Esophagus squamous epithelium (tissue), 5 donors: ENCODE measurements at regions not wholly inside any gene's neighbourhood (a gene's known extent, or its start where the extent isn't known, plus 50 kb on each side); places are given as distances from the start of the nearest gene placed in this dataset.

Source experiments
- DNase-seq: peaks from one replicate; lab custom pipeline; 2025; lab: John Stamatoyannopoulos, UW
- H3K27ac ChIP-seq, 4 donors: fragments of 200-600 bp; sonication (generic); one replicate each; pipeline ENCODE4 v1.5.1; 2016 to 2019; ENCODE audit warnings: mild to moderate bottlenecking in 1 of 4
- H3K27me3 ChIP-seq, 4 donors: fragments of 200-600 bp; sonication (generic); 1 replicate in 3 of 4; 2 replicates in 1 of 4; pipeline versions ENCODE4 v1.5.1 to v1.6.0; 2017 to 2021; ENCODE audit warnings: antibody characterized with exemption in 1 of 4
- H3K36me3 ChIP-seq, 3 donors: fragments of 200-600 bp; sonication (generic); one replicate each; pipeline ENCODE4 v1.5.1; 2016 to 2019
- H3K4me1 ChIP-seq, 3 donors: fragments of 200-600 bp; sonication (generic); one replicate each; pipeline ENCODE4 v1.5.1; 2017 to 2019
- H3K4me3 ChIP-seq, 4 donors: fragments of 200-600 bp; sonication (generic); 1 replicate in 3 of 4; 2 replicates in 1 of 4; pipeline ENCODE4 v1.5.1; 2016 to 2019; ENCODE audit warnings: mild to moderate bottlenecking in 2 of 4, moderate library complexity in 1 of 4
- H3K9me3 ChIP-seq, 3 donors: fragments of 200-600 bp; sonication (generic); one replicate each; pipeline ENCODE4 v1.5.1; 2016 to 2019
- CTCF ChIP-seq, 6 experiments: fragments of 450-650 bp in 4 of 6; fragments of 200-600 bp in 2 of 6; sonication (generic) in 2 of 6; IDR thresholded peaks; one replicate each; pipeline ENCODE4 v1.5.1; 2016 to 2019; ENCODE audit warnings: antibody characterized with exemption in 6 of 6, mild to moderate bottlenecking in 4 of 6, moderate library complexity in 4 of 6
- POLR2A ChIP-seq, 4 donors: fragments of 450-650 bp; IDR thresholded peaks; one replicate each; pipeline ENCODE4 v1.6.1; 2017; ENCODE audit warnings: antibody characterized with exemption in 4 of 4, mild to moderate bottlenecking in 4 of 4, moderate library complexity in 3 of 4
- WGBS, 2 donors: methylation state at CpG; one replicate each; pipeline ENCODE4 v1.1.5; 2018; 5-methylcytosine and 5-hydroxymethylcytosine counted together
- intact Hi-C: fragments of 100-400 bp; cut with DNase I; formaldehyde crosslinking; loops from one replicate; pipeline ENCODE4 v1.15.0; 2022
- donor health status: DM: yes; HTN: yes; CAD: no.

GRCh38 chr17:79356839-79357447 is 253.9 kb downstream of the RBFOX3 start:
- Histone ChIP-seq H3K36me3 (no peaks in the 10 kb centered on the region), H3K27me3 (peaks cover 0 to 82% (median 0%) of the 10 kb centered on the region in 4 donors), H3K4me3 (no peak overlapping the region), H3K9me3 (no peaks in the 10 kb centered on the region), H3K27ac (peak overlapping the region in 2 of 4 donors; percentile 29 to 53), H3K4me1 (peaks cover 0 to 24% (median 0%) of the 10 kb centered on the region in 3 donors)
- intact Hi-C loops, result no loop called here
- no peak for DNase-seq
- TF ChIP-seq POLR2A (IDR thresholded peaks at IDR 0.05) (no peak), CTCF (IDR thresholded peaks at IDR 0.05) (no peak)
- 25 to 30% methylated on average over 6 to 8 of the region's 16 CpGs for WGBS, 2 donors

- intact Hi-C loops, result no loop called here
- DNase-seq, result no peak
- peaks cover 0 to 87% (median 0%) of the 10 kb centered on the region in 4 donors for H3K27me3 ChIP-seq
Measured at GRCh38 chr17:79355165-79355564, 255.7 kb downstream of the RBFOX3 start.

GRCh38 chr17:79354173-79354820 is 256.6 kb downstream of the RBFOX3 start:
- DNase-seq, result no peak
- Histone ChIP-seq H3K4me3 (no peak overlapping the region), H3K36me3 (no peaks in the 10 kb centered on the region), H3K9me3 (no peaks in the 10 kb centered on the region), H3K4me1 (peaks cover 0 to 15% (median 0%) of the 10 kb centered on the region in 3 donors), H3K27me3 (peaks cover 0 to 88% (median 0%) of the 10 kb centered on the region in 4 donors), H3K27ac (no peak overlapping the region)
- intact Hi-C loops, result no loop called here
- 86 to 87% methylated on average over 10 to 11 of the region's 15 CpGs for WGBS, 2 donors
- TF ChIP-seq CTCF (IDR thresholded peaks at IDR 0.05) (no peak), POLR2A (IDR thresholded peaks at IDR 0.05) (no peak)

More at GRCh38 chr17:79355165-79355564, 255.7 kb downstream of the RBFOX3 start:
- WGBS, 2 donors, result 24 to 58% methylated on average over 9 to 11 of the region's 12 CpGs
- Histone ChIP-seq H3K9me3 (no peaks in the 10 kb centered on the region), H3K27ac (peak overlapping the region in 1 of 4 donors; percentile 31), H3K4me1 (peaks cover 0 to 15% (median 0%) of the 10 kb centered on the region in 3 donors), H3K4me3 (no peak overlapping the region), H3K36me3 (no peaks in the 10 kb centered on the region)
- TF ChIP-seq CTCF (IDR thresholded peaks at IDR 0.05) (no peak), POLR2A (IDR thresholded peaks at IDR 0.05) (no peak)

GRCh38 chr17:79353548-79353947 is 257.3 kb downstream of the RBFOX3 start:
- TF ChIP-seq POLR2A (IDR thresholded peaks at IDR 0.05) (no peak), CTCF (IDR thresholded peaks at IDR 0.05) (no peak)
- Histone ChIP-seq H3K36me3 (no peaks in the 10 kb centered on the region), H3K27ac (no peak overlapping the region), H3K27me3 (peaks cover 0 to 88% (median 0%) of the 10 kb centered on the region in 4 donors), H3K9me3 (no peaks in the 10 kb centered on the region), H3K4me3 (no peak overlapping the region), H3K4me1 (peaks cover 0 to 15% (median 0%) of the 10 kb centered on the region in 3 donors)
- no peak for DNase-seq
- 75 to 78% methylated on average over 5 to 14 of the region's 14 CpGs for WGBS, 2 donors
- intact Hi-C loops, result no loop called here

GRCh38 chr17:79353016-79353415 is 257.8 kb downstream of the RBFOX3 start:
- H3K27me3 ChIP-seq, result peaks cover 0 to 85% (median 0%) of the 10 kb centered on the region in 4 donors
- 82 to 98% methylated on average over 4 to 6 of the region's 8 CpGs for WGBS, 2 donors

More at GRCh38 chr17:79353016-79353415, 257.8 kb downstream of the RBFOX3 start:
- Histone ChIP-seq H3K36me3 (no peaks in the 10 kb centered on the region), H3K4me1 (peaks cover 0 to 15% (median 0%) of the 10 kb centered on the region in 3 donors), H3K9me3 (no peaks in the 10 kb centered on the region), H3K4me3 (no peak overlapping the region), H3K27ac (no peak overlapping the region)
- no peak for DNase-seq
- no peak for TF ChIP-seq CTCF (IDR thresholded peaks at IDR 0.05)
- no peak for TF ChIP-seq POLR2A (IDR thresholded peaks at IDR 0.05)
- intact Hi-C loops, result no loop called here
